HL-60 (cell line): ENCODE measurements at regions not wholly inside any gene's neighbourhood (a gene's known extent, or its start where the extent isn't known, plus 50 kb on each side); places are given as distances from the start of the nearest gene placed in this dataset.

Experiments
- DNase-seq, 2 experiments: peaks; one replicate each; pipeline ENCODE4 v3.0.0-alpha.2; 2010 to 2020; ENCODE audit warnings: low read depth in 1 of 2, low spot score in 1 of 2
- H3K27ac ChIP-seq: fragments of 250-450 bp; sonication (Bioruptor Pico); replicated peaks from 2 replicates; pipeline ENCODE4 v1.5.1; 2020; ENCODE audit warnings: mild to moderate bottlenecking, moderate library complexity
- H3K27me3 ChIP-seq: fragments of 250-450 bp; sonication (Bioruptor Pico); 2 replicates; pipeline ENCODE4 v1.5.1; 2021; ENCODE audit warnings: mild to moderate bottlenecking, moderate library complexity; ENCODE audit not compliant: insufficient read depth, poor library complexity, severe bottlenecking
- H3K4me3 ChIP-seq: replicated peaks from 2 replicates; pipeline ENCODE4 v1.5.1; 2011; ENCODE audit warnings: mild to moderate bottlenecking, control low read depth, low read length; ENCODE audit not compliant: insufficient read depth
- GABPA ChIP-seq: IDR thresholded peaks from 2 replicates; pipeline ENCODE4 v1.6.1; 2012; ENCODE audit warnings: low read depth
- POLR2AphosphoS5 ChIP-seq: IDR thresholded peaks from 2 replicates; pipeline ENCODE4 v1.6.1; 2012; ENCODE audit warnings: low read depth
- REST ChIP-seq: IDR thresholded peaks from 2 replicates; pipeline ENCODE4 v1.6.1; 2012; ENCODE audit warnings: low read depth; ENCODE audit not compliant: insufficient replicate concordance
- SPI1 ChIP-seq: IDR thresholded peaks from 2 replicates; pipeline ENCODE4 v1.6.1; 2012; ENCODE audit warnings: low read depth, mild to moderate bottlenecking, borderline replicate concordance
- TF ChIP-seq, protein P1 (sequence below): IDR thresholded peaks from one replicate; pipeline ENCODE4 v1.5.1; 2011; ENCODE audit warnings: low read length, control low read depth, inconsistent platforms; ENCODE audit not compliant: insufficient read depth

DNA sequence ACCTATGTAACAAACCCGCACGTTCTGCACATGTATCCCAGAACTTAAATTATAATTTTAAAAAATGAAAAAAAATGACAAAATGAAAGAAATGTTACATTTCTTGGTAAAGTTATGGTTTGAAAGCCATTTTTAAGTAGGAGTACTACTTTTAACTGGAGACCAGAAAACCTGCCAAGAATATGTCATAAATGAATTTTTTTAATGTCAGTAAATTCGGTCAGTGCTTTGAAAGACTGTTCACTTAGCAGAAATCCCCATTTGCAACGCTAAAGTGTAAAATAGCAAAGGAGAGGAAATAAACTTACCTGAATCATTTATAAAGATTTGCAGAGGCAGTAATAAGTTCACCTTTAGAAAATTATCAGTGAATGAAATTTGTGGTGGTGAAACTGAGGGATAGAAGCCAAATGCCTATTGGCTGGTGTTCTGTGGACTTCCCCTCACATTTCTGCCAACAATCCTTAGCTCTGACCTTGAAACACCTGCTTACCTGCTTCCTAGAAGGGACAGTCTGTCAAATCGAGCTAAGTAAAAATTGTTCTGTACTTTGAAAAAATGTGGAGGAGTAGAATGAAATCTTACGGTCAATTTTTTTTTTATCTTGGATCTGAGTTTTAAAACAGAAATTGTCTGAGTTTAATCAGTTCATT is 714.2 kb downstream of the SLC6A15 start:
- TF ChIP-seq REST (no peak), SPI1 (no peak), GABPA (no peak), POLR2AphosphoS5 (no peak)
- TF ChIP-seq, protein P1, sequence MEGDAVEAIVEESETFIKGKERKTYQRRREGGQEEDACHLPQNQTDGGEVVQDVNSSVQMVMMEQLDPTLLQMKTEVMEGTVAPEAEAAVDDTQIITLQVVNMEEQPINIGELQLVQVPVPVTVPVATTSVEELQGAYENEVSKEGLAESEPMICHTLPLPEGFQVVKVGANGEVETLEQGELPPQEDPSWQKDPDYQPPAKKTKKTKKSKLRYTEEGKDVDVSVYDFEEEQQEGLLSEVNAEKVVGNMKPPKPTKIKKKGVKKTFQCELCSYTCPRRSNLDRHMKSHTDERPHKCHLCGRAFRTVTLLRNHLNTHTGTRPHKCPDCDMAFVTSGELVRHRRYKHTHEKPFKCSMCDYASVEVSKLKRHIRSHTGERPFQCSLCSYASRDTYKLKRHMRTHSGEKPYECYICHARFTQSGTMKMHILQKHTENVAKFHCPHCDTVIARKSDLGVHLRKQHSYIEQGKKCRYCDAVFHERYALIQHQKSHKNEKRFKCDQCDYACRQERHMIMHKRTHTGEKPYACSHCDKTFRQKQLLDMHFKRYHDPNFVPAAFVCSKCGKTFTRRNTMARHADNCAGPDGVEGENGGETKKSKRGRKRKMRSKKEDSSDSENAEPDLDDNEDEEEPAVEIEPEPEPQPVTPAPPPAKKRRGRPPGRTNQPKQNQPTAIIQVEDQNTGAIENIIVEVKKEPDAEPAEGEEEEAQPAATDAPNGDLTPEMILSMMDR: no peak
- no peak overlapping the region for H3K27ac ChIP-seq
- H3K27me3 ChIP-seq: no peaks in the 10 kb centered on the region
- H3K4me3 ChIP-seq: no peak overlapping the region
- no peak for DNase-seq

DNA sequence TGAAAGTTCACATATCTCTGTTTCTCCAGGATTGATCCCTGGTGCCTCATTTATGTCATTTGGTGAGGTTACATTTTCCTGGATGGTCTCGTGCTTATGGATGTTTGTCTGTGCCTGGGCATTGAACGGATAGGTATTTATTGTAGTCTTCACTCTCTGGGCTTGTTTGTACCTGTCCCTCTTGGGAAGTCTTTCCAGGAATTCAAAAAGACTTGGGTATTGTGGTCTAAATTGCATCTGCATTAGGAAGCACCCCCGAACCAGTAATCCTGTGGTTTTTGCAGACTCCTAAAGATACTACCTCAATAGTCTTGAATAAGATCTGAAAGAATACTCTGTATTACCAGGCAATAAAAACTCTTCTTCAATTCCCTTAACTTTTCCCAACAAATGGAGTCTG is 720.8 kb downstream of the SLC6A15 start:
- TF ChIP-seq POLR2AphosphoS5: no peak
- TF ChIP-seq, protein P1: no peak
- TF ChIP-seq GABPA: no peak
- TF ChIP-seq SPI1: no peak
- no peak for TF ChIP-seq REST
- H3K27me3 ChIP-seq: no peaks in the 10 kb centered on the region
- no peak overlapping the region for H3K27ac ChIP-seq
- DNase-seq: no peak
- H3K4me3 ChIP-seq: no peak overlapping the region

DNA sequence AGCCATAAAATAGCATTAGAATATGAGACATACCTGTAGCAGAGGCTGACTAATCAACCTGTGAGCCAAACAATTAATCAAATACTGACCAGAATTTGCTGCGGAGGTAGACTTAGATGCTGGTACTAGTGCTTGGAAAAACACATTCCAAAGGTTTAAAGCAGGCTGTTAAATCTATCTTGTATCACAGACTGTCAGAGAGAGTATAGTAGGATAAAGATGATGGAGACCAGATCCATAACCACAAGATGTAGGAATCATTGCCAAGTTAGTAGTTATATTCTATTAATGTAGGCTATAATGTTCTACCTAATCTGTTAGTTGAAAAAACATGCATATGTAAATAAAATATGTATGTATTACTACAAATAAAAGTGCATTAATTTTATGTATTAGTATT is 726.2 kb downstream of the SLC6A15 start:
- H3K27me3 ChIP-seq: no peaks in the 10 kb centered on the region

More for the DNA sequence above, 726.2 kb downstream of the SLC6A15 start:
- TF ChIP-seq SPI1 (no peak), REST (no peak), POLR2AphosphoS5 (no peak), GABPA (no peak)
- TF ChIP-seq, protein P1: no peak
- DNase-seq: no peak
- no peak overlapping the region for H3K4me3 ChIP-seq
- no peak overlapping the region for H3K27ac ChIP-seq
